IMR-90 (cell line): ENCODE measurements at regions not wholly inside any gene's neighbourhood (a gene's known extent, or its start where the extent isn't known, plus 50 kb on each side); places are given as distances from the start of the nearest gene placed in this dataset.

Experiments used
- ATAC-seq: fragments of 200-7000 bp; cut with Tn5 transposase; 2 replicates; pipeline ENCODE4 v1.9.1; 2020; ENCODE audit warnings: low read depth, mild to moderate bottlenecking, moderate library complexity
- BruUV-seq: library from RNA; stranded (reverse); fragments of 400-500 nt; replicated peaks from 2 replicates; lab custom pipeline; 2021; lab: Mats Ljungman, UMichigan
- CTCF ChIA-PET: fragments of 300-600 bp; formaldehyde crosslinking; extraction: SDS; loops from one replicate; lab custom pipeline; 2021; ENCODE audit warnings: antibody characterized with exemption; lab: Yijun Ruan, JAX
- POLR2A ChIA-PET: fragments of 300-600 bp; sonication (Branson Sonifier 250); formaldehyde crosslinking; loops from one replicate; lab custom pipeline; 2022; ENCODE audit warnings: antibody characterized with exemption; ENCODE audit not compliant: unreplicated experiment; lab: Charles Lee
- DNase-seq: peaks from one replicate; pipeline ENCODE4 v3.0.0; 2013
- H2AFZ ChIP-seq: replicated peaks from 2 replicates; pipeline ENCODE3; 2013; ENCODE audit warnings: low read length, mild to moderate bottlenecking; ENCODE audit not compliant: poor library complexity
- H2AK5ac ChIP-seq: 2 replicates; pipeline ENCODE4 v1.6.1; 2013; ENCODE audit warnings: low read depth, low read length, inconsistent platforms
- H2AK9ac ChIP-seq: replicated peaks from 2 replicates; pipeline ENCODE3; 2013; ENCODE audit warnings: mild to moderate bottlenecking, low read depth, low read length, moderate library complexity; ENCODE audit not compliant: poor library complexity
- H2BK120ac ChIP-seq: 2 replicates; pipeline ENCODE4 v1.6.1; 2013; ENCODE audit warnings: low read depth, low read length, inconsistent platforms
- H2BK15ac ChIP-seq: 3 replicates; pipeline ENCODE4 v1.6.1; 2013; ENCODE audit warnings: low read depth, low read length, inconsistent platforms
- H2BK20ac ChIP-seq: 2 replicates; pipeline ENCODE4 v1.6.1; 2013; ENCODE audit warnings: low read depth, mild to moderate bottlenecking, inconsistent platforms, low read length, moderate library complexity
- H2BK5ac ChIP-seq: 2 replicates; pipeline ENCODE4 v1.6.1; 2013; ENCODE audit warnings: mild to moderate bottlenecking, low read depth, low read length, inconsistent platforms; ENCODE audit not compliant: poor library complexity, severe bottlenecking
- H3K14ac ChIP-seq: replicated peaks from 2 replicates; pipeline ENCODE4 v1.6.1; 2013; ENCODE audit warnings: low read depth, low read length, inconsistent platforms
- H3K18ac ChIP-seq: 2 replicates; pipeline ENCODE4 v1.6.1; 2013; ENCODE audit warnings: low read depth, low read length, control low read depth
- H3K23ac ChIP-seq: 2 replicates; pipeline ENCODE4 v1.6.1; 2013; ENCODE audit warnings: low read depth, low read length, inconsistent platforms
- H3K27ac ChIP-seq: 2 replicates; pipeline ENCODE4 v1.5.1; 2013; ENCODE audit warnings: mild to moderate bottlenecking, control low read depth, low read length; ENCODE audit not compliant: insufficient read depth
- H3K27me3 ChIP-seq: 2 replicates; pipeline ENCODE4 v1.6.1; 2013; ENCODE audit warnings: low read length; ENCODE audit not compliant: control insufficient read depth, insufficient read depth
- H3K36me3 ChIP-seq: 2 replicates; pipeline ENCODE4 v1.6.1; 2013; ENCODE audit warnings: low read length, mixed read lengths; ENCODE audit not compliant: control insufficient read depth, insufficient read depth
- H3K4ac ChIP-seq: 2 replicates; pipeline ENCODE4 v1.6.1; 2013; ENCODE audit warnings: low read depth, low read length, inconsistent platforms
- H3K4me1 ChIP-seq: 2 replicates; pipeline ENCODE4 v1.6.1; 2013; ENCODE audit warnings: low read length, mixed read lengths; ENCODE audit not compliant: control insufficient read depth, insufficient read depth
- H3K4me2 ChIP-seq: 2 replicates; pipeline ENCODE4 v1.6.1; 2013; ENCODE audit warnings: low read depth, mild to moderate bottlenecking, control low read depth, low read length, moderate library complexity
- H3K4me3 ChIP-seq: 2 replicates; pipeline ENCODE4 v1.5.1; 2013; ENCODE audit warnings: low read depth, mild to moderate bottlenecking, control low read depth, low read length, moderate library complexity; ENCODE audit not compliant: insufficient read depth
- H3K56ac ChIP-seq: 2 replicates; pipeline ENCODE4 v1.6.1; 2013; ENCODE audit warnings: low read length, inconsistent platforms; ENCODE audit not compliant: insufficient read depth; ENCODE audit errors: extremely low read depth
- H3K79me1 ChIP-seq, 2 experiments: 2 replicates each; pipeline ENCODE4 v1.6.1; 2013; ENCODE audit warnings: low read length in 2 of 2, inconsistent platforms in 1 of 2, low read depth in 1 of 2
- H3K9ac ChIP-seq: 2 replicates; pipeline ENCODE4 v1.6.1; 2013; ENCODE audit warnings: low read depth, low read length, control low read depth
- H3K9me1 ChIP-seq: 2 replicates; pipeline ENCODE4 v1.6.1; 2013; ENCODE audit warnings: low read length, inconsistent platforms; ENCODE audit not compliant: insufficient read depth
- H3K9me3 ChIP-seq: 2 replicates; pipeline ENCODE4 v1.6.1; 2013; ENCODE audit warnings: low read length; ENCODE audit not compliant: control insufficient read depth, insufficient read depth
- H4K20me1 ChIP-seq: 2 replicates; pipeline ENCODE4 v1.6.1; 2013; ENCODE audit warnings: low read length, inconsistent platforms; ENCODE audit not compliant: insufficient read depth
- H4K5ac ChIP-seq: 2 replicates; pipeline ENCODE4 v1.6.1; 2013; ENCODE audit warnings: mild to moderate bottlenecking, low read depth, low read length, control low read depth
- H4K8ac ChIP-seq, 2 experiments: 2 replicates each; pipeline ENCODE4 v1.6.1; 2013; ENCODE audit warnings: low read depth in 2 of 2, low read length in 2 of 2, control low read depth in 1 of 2, inconsistent platforms in 1 of 2
- H4K91ac ChIP-seq: 2 replicates; pipeline ENCODE4 v1.6.1; 2013; ENCODE audit warnings: low read depth, low read length, inconsistent platforms; ENCODE audit not compliant: insufficient read depth
- CHD1 ChIP-seq: IDR thresholded peaks from 2 replicates; pipeline ENCODE4 v1.6.1; 2012; ENCODE audit warnings: low read depth, low read length, improper control_type of control experiment
- MXI1 ChIP-seq: IDR thresholded peaks from 2 replicates; pipeline ENCODE4 v1.6.1; 2012; ENCODE audit warnings: low read depth, mild to moderate bottlenecking, low read length, moderate library complexity, borderline replicate concordance
- RFX5 ChIP-seq: IDR thresholded peaks from 2 replicates; pipeline ENCODE4 v1.8.0; 2012; ENCODE audit warnings: low read depth, mild to moderate bottlenecking, low read length, moderate library complexity
- SMC3 ChIP-seq: fragments of 150-350 bp; IDR thresholded peaks from 2 replicates; pipeline ENCODE4 v1.6.1; 2016; ENCODE audit warnings: low read depth, mild to moderate bottlenecking, antibody characterized with exemption, low read length, moderate library complexity
- WGBS, 2 experiments: methylation state at CpG; one replicate each; pipeline versions ENCODE4 v1.1.5 to v1.1.7; 2013; ENCODE audit warnings: missing lambda C conversion rate in 2 of 2; ENCODE audit not compliant: insufficient read length in 1 of 2; ENCODE audit errors: extremely low coverage in 2 of 2; 5-methylcytosine and 5-hydroxymethylcytosine counted together
- dilution Hi-C: fragments of 300-500 bp; cut with HindIII; formaldehyde crosslinking; loops from one replicate; pipeline ENCODE4 v1.14.3; 2018; ENCODE audit warnings: low sequenced_read_pairs; ENCODE audit not compliant: unreplicated experiment
- in situ Hi-C: fragments of 300-500 bp; cut with MboI; formaldehyde crosslinking; loops from 3 replicates; pipeline ENCODE4 v1.14.3; 2019; ENCODE audit warnings: low sequenced_read_pairs, inconsistent platforms, mixed read lengths
- intact Hi-C: fragments of 100-400 bp; cut with micrococcal nuclease; formaldehyde crosslinking; loops from 2 replicates; pipeline ENCODE4 v1.10.0; 2022
- TF ChIP-seq, protein P1 (sequence below): fragments of 150-350 bp; IDR thresholded peaks from 2 replicates; pipeline ENCODE4 v1.6.1; 2017; ENCODE audit warnings: mild to moderate bottlenecking, antibody characterized with exemption, low read length, low read depth

DNA sequence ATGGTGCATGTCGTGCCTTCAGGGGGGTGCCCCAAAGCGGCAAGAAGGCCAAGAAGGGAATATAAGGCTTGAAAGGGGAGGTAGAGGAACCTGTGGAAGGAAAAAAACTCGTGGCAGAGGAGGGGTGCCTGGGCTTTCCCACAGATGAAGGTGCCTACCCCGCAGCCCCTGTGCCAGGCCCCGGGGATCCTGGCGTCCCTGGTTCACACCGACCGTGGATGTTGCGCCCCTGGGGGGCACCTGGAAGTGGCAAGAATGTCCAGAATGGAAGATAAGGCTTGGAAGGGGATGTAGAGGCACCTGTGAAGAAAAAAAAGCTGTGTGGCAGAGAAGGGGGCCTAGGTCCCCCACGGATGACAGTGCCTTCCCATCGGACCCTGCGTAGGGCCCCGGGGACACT, 282.2 kb downstream of the ALG10 start:
- dilution Hi-C loops: no loop called here
- H2AFZ ChIP-seq: no peak overlapping the region

More for the DNA sequence above, 282.2 kb downstream of the ALG10 start:
- H2AK5ac ChIP-seq: no peak overlapping the region
- H4K91ac ChIP-seq: no peak overlapping the region
- H3K4me2 ChIP-seq: no peak overlapping the region
- no peak overlapping the region for H3K9ac ChIP-seq
- no peak overlapping the region for H3K23ac ChIP-seq
- intact Hi-C loops (no loop called here), in situ Hi-C loops (no loop called here)
- H2BK5ac ChIP-seq: no peak overlapping the region
- H4K8ac ChIP-seq: no peak overlapping the region
- no peak overlapping the region for H2BK20ac ChIP-seq
- H3K27me3 ChIP-seq: no peaks in the 10 kb centered on the region
- ChIA-PET CTCF (no interaction called here), POLR2A (no interaction called here)
- DNase-seq: no peak
- no TSS peak for BruUV-seq
- TF ChIP-seq MXI1 (no peak), RFX5 (no peak), CHD1 (no peak), SMC3 (no peak)
- TF ChIP-seq, protein P1, sequence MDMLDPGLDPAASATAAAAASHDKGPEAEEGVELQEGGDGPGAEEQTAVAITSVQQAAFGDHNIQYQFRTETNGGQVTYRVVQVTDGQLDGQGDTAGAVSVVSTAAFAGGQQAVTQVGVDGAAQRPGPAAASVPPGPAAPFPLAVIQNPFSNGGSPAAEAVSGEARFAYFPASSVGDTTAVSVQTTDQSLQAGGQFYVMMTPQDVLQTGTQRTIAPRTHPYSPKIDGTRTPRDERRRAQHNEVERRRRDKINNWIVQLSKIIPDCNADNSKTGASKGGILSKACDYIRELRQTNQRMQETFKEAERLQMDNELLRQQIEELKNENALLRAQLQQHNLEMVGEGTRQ: no peak
- no peaks in the 10 kb centered on the region for H3K79me1 ChIP-seq
- H3K4me3 ChIP-seq: no peak overlapping the region
- H3K9me1 ChIP-seq: no peaks in the 10 kb centered on the region
- H3K9me3 ChIP-seq: peaks cover 83% of the 10 kb centered on the region
- WGBS, 2 experiments: 71% methylated on average over 6 of the region's 13 CpGs; no CpG with 5 or more reads in 1 of the 2 experiments
- H3K4ac ChIP-seq: no peak overlapping the region
- ATAC-seq: no peak
- no peak overlapping the region for H3K18ac ChIP-seq
- H4K5ac ChIP-seq: no peak overlapping the region
- H3K14ac ChIP-seq: no peak overlapping the region
- H2AK9ac ChIP-seq: no peak overlapping the region
- no peaks in the 10 kb centered on the region for H4K20me1 ChIP-seq
- H3K56ac ChIP-seq: no peak overlapping the region
- no peak overlapping the region for H2BK15ac ChIP-seq
- no peaks in the 10 kb centered on the region for H3K36me3 ChIP-seq
- H3K4me1 ChIP-seq: no peaks in the 10 kb centered on the region
- no peak overlapping the region for H3K27ac ChIP-seq
- no peak overlapping the region for H2BK120ac ChIP-seq
